HEK293T (cell line): ENCODE measurements at regions not wholly inside any gene's neighbourhood (a gene's known extent, or its start where the extent isn't known, plus 50 kb on each side); places are given as distances from the start of the nearest gene placed in this dataset.

ENCODE experiments used
- ELF4 ChIP-seq: fragments of 450-650 bp; IDR thresholded peaks from 2 replicates; pipeline ENCODE4 v1.6.1; 2017; ENCODE audit warnings: antibody characterized with exemption
- FOXA1 ChIP-seq: fragments of 450-650 bp; IDR thresholded peaks from 2 replicates; pipeline ENCODE4 v1.6.1; 2016; ENCODE audit warnings: mild to moderate bottlenecking
- FOXM1 ChIP-seq: fragments of 450-650 bp; IDR thresholded peaks from 2 replicates; pipeline ENCODE4 v1.6.1; 2017; ENCODE audit warnings: mild to moderate bottlenecking, borderline replicate concordance
- L3MBTL2 ChIP-seq: fragments of 450-650 bp; conservative IDR thresholded peaks from 2 replicates; pipeline ENCODE4 v1.6.1; 2016; ENCODE audit warnings: mild to moderate bottlenecking
- SP1 ChIP-seq: fragments of 450-650 bp; IDR thresholded peaks from 2 replicates; pipeline ENCODE4 v1.6.1; 2017
- SUZ12 ChIP-seq: fragments of 450-650 bp; IDR thresholded peaks from 2 replicates; pipeline ENCODE4 v1.6.1; 2016; ENCODE audit warnings: mild to moderate bottlenecking

GRCh38 chr16:47816511-47816910, 339.3 kb downstream of the ABCC12 start:
- no peak for TF ChIP-seq FOXM1
- no peak for TF ChIP-seq ELF4
- no peak for TF ChIP-seq L3MBTL2
- TF ChIP-seq SUZ12, result no peak
- no peak for TF ChIP-seq FOXA1
- no peak for TF ChIP-seq SP1
